PFSK-1 (cell line): ENCODE measurements at regions not wholly inside any gene's neighbourhood (a gene's known extent, or its start where the extent isn't known, plus 50 kb on each side); places are given as distances from the start of the nearest gene placed in this dataset.

Experiments
- POLR2AphosphoS5 ChIP-seq: IDR thresholded peaks from 2 replicates; pipeline ENCODE4 v1.6.1; 2012; ENCODE audit warnings: low read depth, mild to moderate bottlenecking, control low read depth, low read length, moderate library complexity
- TF ChIP-seq, protein P1 (sequence below), 2 experiments: IDR thresholded peaks; 2 replicates each; pipeline versions ENCODE4 v1.6.1 to v1.8.0; 2011 to 2012; ENCODE audit warnings: low read depth in 2 of 2, low read length in 2 of 2, control low read depth in 1 of 2, inconsistent platforms in 1 of 2, mild to moderate bottlenecking in 1 of 2, moderate library complexity in 1 of 2; ENCODE audit not compliant: insufficient read depth in 1 of 2

DNA sequence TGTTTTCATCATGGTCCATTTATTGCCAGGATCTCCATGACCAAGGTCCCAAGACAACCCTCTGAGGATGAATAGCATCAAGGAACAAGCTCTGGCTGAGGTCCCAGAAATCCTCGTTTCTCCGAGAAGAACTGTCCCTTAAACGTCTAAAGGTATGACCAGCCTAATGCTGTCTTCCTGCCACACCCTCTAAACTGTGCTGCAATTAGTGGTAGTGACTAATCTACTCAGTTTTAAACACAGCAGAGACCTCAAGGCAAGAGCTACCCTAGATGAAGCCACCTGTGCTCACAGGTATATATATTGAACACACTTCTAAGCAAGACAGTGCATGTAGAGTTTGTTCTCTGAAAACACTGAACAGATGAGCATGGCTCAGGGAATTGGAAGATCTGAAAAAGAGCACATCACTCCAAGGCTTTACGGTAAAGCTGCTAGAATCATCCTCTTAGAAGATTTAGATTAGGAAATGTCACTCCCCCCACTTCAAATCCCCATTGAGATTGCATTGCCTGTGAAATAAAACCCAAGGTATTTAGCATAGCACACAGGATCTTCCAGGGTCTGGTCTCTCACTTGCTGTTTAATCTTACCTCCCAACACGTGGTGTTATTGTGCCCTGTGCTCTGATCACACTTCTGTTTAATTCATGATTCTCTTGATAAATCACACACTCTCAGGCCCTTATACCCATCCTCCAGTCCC, 173.9 kb upstream of the VCX3A start:
- TF ChIP-seq, protein P1, sequence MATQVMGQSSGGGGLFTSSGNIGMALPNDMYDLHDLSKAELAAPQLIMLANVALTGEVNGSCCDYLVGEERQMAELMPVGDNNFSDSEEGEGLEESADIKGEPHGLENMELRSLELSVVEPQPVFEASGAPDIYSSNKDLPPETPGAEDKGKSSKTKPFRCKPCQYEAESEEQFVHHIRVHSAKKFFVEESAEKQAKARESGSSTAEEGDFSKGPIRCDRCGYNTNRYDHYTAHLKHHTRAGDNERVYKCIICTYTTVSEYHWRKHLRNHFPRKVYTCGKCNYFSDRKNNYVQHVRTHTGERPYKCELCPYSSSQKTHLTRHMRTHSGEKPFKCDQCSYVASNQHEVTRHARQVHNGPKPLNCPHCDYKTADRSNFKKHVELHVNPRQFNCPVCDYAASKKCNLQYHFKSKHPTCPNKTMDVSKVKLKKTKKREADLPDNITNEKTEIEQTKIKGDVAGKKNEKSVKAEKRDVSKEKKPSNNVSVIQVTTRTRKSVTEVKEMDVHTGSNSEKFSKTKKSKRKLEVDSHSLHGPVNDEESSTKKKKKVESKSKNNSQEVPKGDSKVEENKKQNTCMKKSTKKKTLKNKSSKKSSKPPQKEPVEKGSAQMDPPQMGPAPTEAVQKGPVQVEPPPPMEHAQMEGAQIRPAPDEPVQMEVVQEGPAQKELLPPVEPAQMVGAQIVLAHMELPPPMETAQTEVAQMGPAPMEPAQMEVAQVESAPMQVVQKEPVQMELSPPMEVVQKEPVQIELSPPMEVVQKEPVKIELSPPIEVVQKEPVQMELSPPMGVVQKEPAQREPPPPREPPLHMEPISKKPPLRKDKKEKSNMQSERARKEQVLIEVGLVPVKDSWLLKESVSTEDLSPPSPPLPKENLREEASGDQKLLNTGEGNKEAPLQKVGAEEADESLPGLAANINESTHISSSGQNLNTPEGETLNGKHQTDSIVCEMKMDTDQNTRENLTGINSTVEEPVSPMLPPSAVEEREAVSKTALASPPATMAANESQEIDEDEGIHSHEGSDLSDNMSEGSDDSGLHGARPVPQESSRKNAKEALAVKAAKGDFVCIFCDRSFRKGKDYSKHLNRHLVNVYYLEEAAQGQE (IDR thresholded peaks at IDR 0.05; ENCODE audit: insufficient read depth in 1 of 2, low read depth in 2 of 2, low read length in 2 of 2): no peak
- TF ChIP-seq POLR2AphosphoS5: no peak
